OCI-LY1 (cell line): ENCODE measurements at regions not wholly inside any gene's neighbourhood (a gene's known extent, or its start where the extent isn't known, plus 50 kb on each side); places are given as distances from the start of the nearest gene placed in this dataset.

Experiments used
- H2AFZ ChIP-seq: fragments of 200-600 bp; sonication (generic), shearing (Covaris generic); 2 replicates; pipeline ENCODE4 v1.6.0; 2014; ENCODE audit warnings: antibody characterized with exemption, mild to moderate bottlenecking, low read length
- H3F3A ChIP-seq: fragments of 200-600 bp; sonication (generic), shearing (Covaris generic); 2 replicates; pipeline ENCODE4 v1.6.0; 2014; ENCODE audit warnings: mild to moderate bottlenecking, antibody characterized with exemption, low read length, moderate library complexity; ENCODE audit not compliant: insufficient read depth
- H3K27ac ChIP-seq: fragments of 200-600 bp; sonication (generic); 2 replicates; pipeline ENCODE4 v1.5.1; 2014; ENCODE audit warnings: low read length, mixed run types, mild to moderate bottlenecking, low read depth; ENCODE audit not compliant: poor library complexity, severe bottlenecking
- H3K27me3 ChIP-seq: fragments of 200-600 bp; sonication (generic); 2 replicates; pipeline ENCODE4 v1.6.0; 2014; ENCODE audit warnings: antibody characterized with exemption, mild to moderate bottlenecking, low read length, moderate library complexity; ENCODE audit not compliant: insufficient read depth
- H3K36me3 ChIP-seq: fragments of 200-600 bp; sonication (generic); 2 replicates; pipeline ENCODE4 v1.6.1; 2014; ENCODE audit warnings: mild to moderate bottlenecking, antibody characterized with exemption, low read length, moderate library complexity, mixed read lengths; ENCODE audit not compliant: insufficient read depth
- H3K4me1 ChIP-seq: fragments of 200-600 bp; sonication (generic); 2 replicates; pipeline ENCODE4 v1.5.1; 2014; ENCODE audit warnings: mild to moderate bottlenecking, low read length, moderate library complexity; ENCODE audit not compliant: insufficient read depth, severe bottlenecking
- H3K4me2 ChIP-seq: fragments of 200-600 bp; sonication (generic), shearing (Covaris generic); 2 replicates; pipeline ENCODE4 v1.6.1; 2014; ENCODE audit warnings: low read length
- H3K4me3 ChIP-seq: fragments of 200-600 bp; sonication (generic); 2 replicates; pipeline ENCODE4 v1.5.1; 2014; ENCODE audit warnings: low read length, low read depth, mild to moderate bottlenecking, mixed read lengths; ENCODE audit not compliant: poor library complexity, severe bottlenecking
- H3K79me2 ChIP-seq: fragments of 200-600 bp; shearing (Covaris generic); 2 replicates; pipeline ENCODE4 v1.6.1; 2016; ENCODE audit warnings: mixed run types, low read length, mixed read lengths; ENCODE audit not compliant: insufficient read depth
- H3K9ac ChIP-seq: fragments of 200-600 bp; sonication (generic), shearing (Covaris generic); 2 replicates; pipeline ENCODE4 v1.6.1; 2014; ENCODE audit warnings: mild to moderate bottlenecking, low read length, mixed read lengths
- H3K9me2 ChIP-seq: fragments of 200-600 bp; sonication (generic), shearing (Covaris generic); 2 replicates; pipeline ENCODE4 v1.6.1; 2014; ENCODE audit warnings: low read depth, mild to moderate bottlenecking, low read length, mixed read lengths
- H3K9me3 ChIP-seq: fragments of 200-600 bp; shearing (Covaris generic); 2 replicates; pipeline ENCODE4 v1.6.1; 2014; ENCODE audit warnings: low read length, mixed read lengths
- H4K20me1 ChIP-seq: fragments of 200-600 bp; sonication (generic), shearing (Covaris generic); 2 replicates; pipeline ENCODE4 v1.6.0; 2016; ENCODE audit warnings: mild to moderate bottlenecking, low read length; ENCODE audit not compliant: insufficient read depth
- CTCF ChIP-seq: fragments of 200-600 bp; sonication (generic), shearing (Covaris generic); IDR thresholded peaks from 2 replicates; pipeline ENCODE4 v1.5.1; 2017; ENCODE audit warnings: mild to moderate bottlenecking, antibody characterized with exemption, low read length, moderate library complexity, mixed read lengths
- EZH2 ChIP-seq: fragments of 200-600 bp; sonication (generic), shearing (Covaris generic); IDR thresholded peaks from 2 replicates; pipeline ENCODE4 v1.8.0; 2017; ENCODE audit warnings: borderline replicate concordance, mixed run types, mild to moderate bottlenecking, antibody characterized with exemption, low read length, moderate library complexity, mixed read lengths

DNA sequence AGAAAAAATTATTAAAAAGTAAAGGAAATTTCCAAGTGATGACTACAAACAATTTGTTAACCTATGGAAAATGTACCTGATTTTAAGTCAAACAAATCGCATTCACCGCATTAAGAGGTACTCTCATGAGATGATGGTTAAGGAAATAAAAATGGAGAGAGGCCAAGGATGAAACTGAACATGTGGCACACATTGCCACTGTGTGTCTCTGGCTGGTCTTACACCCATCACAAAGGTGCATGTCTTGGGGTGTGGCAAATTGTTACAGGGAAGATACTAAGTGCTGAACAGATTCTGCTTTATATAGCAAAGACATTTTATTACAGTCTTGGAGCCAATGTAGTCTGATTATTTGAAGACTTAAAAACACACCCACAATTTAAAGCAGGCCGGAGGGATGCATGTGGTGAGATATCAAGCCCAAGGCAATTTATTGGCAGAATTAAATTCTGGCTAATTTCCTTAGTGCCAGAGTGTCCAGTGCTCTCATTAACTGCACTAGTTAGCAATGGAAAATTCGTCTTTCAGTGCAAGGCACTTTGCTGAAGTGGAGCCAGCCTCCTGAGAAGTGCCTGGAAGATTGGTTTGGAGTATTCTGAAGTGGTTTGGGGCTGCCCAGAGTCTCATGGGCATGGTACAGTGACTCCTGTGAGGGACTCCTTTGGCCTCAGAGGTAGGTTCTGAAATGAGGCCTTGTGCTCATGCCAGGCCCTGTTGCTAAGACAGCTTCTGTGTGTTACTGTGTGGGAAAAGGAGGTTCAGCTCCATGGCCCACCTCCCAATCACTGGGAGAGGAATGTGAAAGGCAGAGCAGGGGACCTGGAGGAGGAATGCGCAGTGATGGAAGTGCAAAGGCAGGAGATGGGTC lies 166.9 kb downstream of the BRMS1L start:
- Histone ChIP-seq H3K4me2 (no peak overlapping the region), H3K9me3 (no peaks in the 10 kb centered on the region), H3K9me2 (no peaks in the 10 kb centered on the region), H3K9ac (no peak overlapping the region), H3K27me3 (no peaks in the 10 kb centered on the region), H3K27ac (no peak overlapping the region), H4K20me1 (no peaks in the 10 kb centered on the region), H3K4me1 (no peaks in the 10 kb centered on the region), H3K36me3 (no peaks in the 10 kb centered on the region), H3K4me3 (no peak overlapping the region), H3K79me2 (no peaks in the 10 kb centered on the region), H2AFZ (no peak overlapping the region), H3F3A (no peaks in the 10 kb centered on the region)
- TF ChIP-seq EZH2 (no peak), CTCF (no peak)

- no peaks in the 10 kb centered on the region for H3F3A ChIP-seq
- no peaks in the 10 kb centered on the region for H3K9me3 ChIP-seq
- H3K27ac ChIP-seq: no peak overlapping the region
- H4K20me1 ChIP-seq: no peaks in the 10 kb centered on the region
- no peak for TF ChIP-seq CTCF
- no peak for TF ChIP-seq EZH2
- no peaks in the 10 kb centered on the region for H3K9me2 ChIP-seq
- H2AFZ ChIP-seq: no peak overlapping the region
- no peaks in the 10 kb centered on the region for H3K79me2 ChIP-seq
- no peaks in the 10 kb centered on the region for H3K36me3 ChIP-seq
- H3K4me1 ChIP-seq: peaks cover 5% of the 10 kb centered on the region
- no peaks in the 10 kb centered on the region for H3K27me3 ChIP-seq
- no peak overlapping the region for H3K4me2 ChIP-seq
- no peak overlapping the region for H3K9ac ChIP-seq
- H3K4me3 ChIP-seq: no peak overlapping the region
These were observed 165.2 kb downstream of the BRMS1L start for GRCh38 chr14:35991356-35991755.

- Histone ChIP-seq H3K27ac (no peak overlapping the region), H3K4me2 (no peak overlapping the region), H3K36me3 (no peaks in the 10 kb centered on the region), H3K9me2 (no peaks in the 10 kb centered on the region), H3F3A (no peaks in the 10 kb centered on the region), H2AFZ (no peak overlapping the region), H3K27me3 (no peaks in the 10 kb centered on the region), H3K4me1 (peaks cover 21% of the 10 kb centered on the region), H4K20me1 (no peaks in the 10 kb centered on the region), H3K9ac (no peak overlapping the region), H3K4me3 (no peak overlapping the region), H3K79me2 (no peaks in the 10 kb centered on the region), H3K9me3 (no peaks in the 10 kb centered on the region)
- TF ChIP-seq CTCF (no peak), EZH2 (no peak)
These were observed 163.6 kb downstream of the BRMS1L start for GRCh38 chr14:35989736-35990135.
